ENCODE measurements at regions not wholly inside any gene's neighbourhood (a gene's known extent, or its start where the extent isn't known, plus 50 kb on each side); places are given as distances from the start of the nearest gene placed in this dataset.

GRCh38 chr14:54300881-54301280 is 95.9 kb upstream of the CDKN3 start:
- Histone ChIP-seq H4K5ac (ENCODE audit: insufficient read length, low read depth, low read length) (no peak overlapping the region), H2AK5ac (ENCODE audit: low read depth, low read length) (no peak overlapping the region), H2BK12ac (ENCODE audit: low read depth, low read length) (no peak overlapping the region), H3K4me3 (ENCODE audit: extremely low read depth in 1 of 4, insufficient read depth in 2 of 4, low read depth in 3 of 4, low read length in 4 of 4) (no peak overlapping the region), H2BK20ac (ENCODE audit: low read length) (no peak overlapping the region), H3K18ac (ENCODE audit: extremely low read depth, low read length) (no peak overlapping the region), H3K9ac (replicated peaks in 1 of 4; ENCODE audit: extremely low read depth in 1 of 4, low read depth in 3 of 4, low read length in 3 of 4) (no peak overlapping the region), H3K27me3 (replicated peaks in 1 of 4; ENCODE audit: control insufficient read depth in 3 of 4, extremely low read depth in 1 of 4, insufficient read depth in 3 of 4, low read length in 3 of 4) (no peaks in the 10 kb centered on the region; a peak in 1 of 7 replicates), H3K4me1 (replicated peaks in 1 of 4; ENCODE audit: control insufficient read depth in 3 of 4, insufficient read depth in 4 of 4, low read length in 3 of 4) (no peaks in the 10 kb centered on the region), H3K36me3 (ENCODE audit: control insufficient read depth in 2 of 4, insufficient read depth in 4 of 4, low read length in 3 of 4) (no peaks in the 10 kb centered on the region), H2BK15ac (ENCODE audit: low read length) (no peak overlapping the region), H4K20me1 (replicated peaks in 1 of 2; ENCODE audit: control insufficient read depth in 1 of 2, insufficient read depth in 2 of 2, low read length in 2 of 2) (no peaks in the 10 kb centered on the region), H3K23ac (ENCODE audit: insufficient read length) (no peak overlapping the region), H3K14ac (ENCODE audit: insufficient read length) (no peak overlapping the region), H3K4me2 (ENCODE audit: insufficient read depth in 1 of 2, low read depth in 2 of 2, low read length in 2 of 2) (no peak overlapping the region), H3K79me2 (ENCODE audit: control insufficient read depth in 1 of 2, insufficient read depth in 2 of 2, low read length in 2 of 2) (no peaks in the 10 kb centered on the region), H2BK120ac (replicated peaks; ENCODE audit: low read depth, low read length) (no peak overlapping the region), H3K79me1 (ENCODE audit: low read depth, low read length) (no peaks in the 10 kb centered on the region), H3K56ac (replicated peaks; ENCODE audit: insufficient read length, low read depth, low read length) (no peak overlapping the region), H3K23me2 (ENCODE audit: low read depth, low read length) (no peaks in the 10 kb centered on the region; the same call in 1 of the 2 replicates), H4K8ac (ENCODE audit: extremely low read depth, insufficient read depth, low read length) (no peak overlapping the region), H2AFZ (ENCODE audit: low read length) (0 out of 2 replicates have a peak overlapping the region, but pooled peaks have one; percentile 55), H4K91ac (replicated peaks; ENCODE audit: insufficient read length, low read length) (no peak overlapping the region), H3K4ac (replicated peaks; ENCODE audit: insufficient read length, low read depth, low read length) (no peak overlapping the region), H3K27ac (ENCODE audit: low read depth, low read length) (no peak overlapping the region), H2BK5ac (ENCODE audit: low read depth, low read length) (no peak overlapping the region), H3K9me3 (ENCODE audit: insufficient read depth in 2 of 2, low read depth in 1 of 2, low read length in 1 of 2) (no peaks in the 10 kb centered on the region)
- WGBS, 2 experiments (ENCODE audit: extremely low coverage in 1 of 2, insufficient coverage in 1 of 2, insufficient read length in 1 of 2, insufficient replicate concordance in 2 of 2, low coverage in 1 of 2, low lambda C conversion rate in 2 of 2, missing lambda C conversion rate in 1 of 2): 93% methylated on average over 2 of the region's 2 CpGs; no CpG with 5 or more reads in 1 of the 2 experiments
- no peak for FAIRE-seq
- DNase-seq (ENCODE audit: low read depth in 1 of 2, low spot score in 2 of 2): no peak
- ChIA-PET CTCF (ENCODE audit: partially characterized antibody) (interaction anchor here (0.6 kb wide), 1 partner anchor 32 kb away, joined by 3 read pairs; no protein-coding TSS in a partner anchor), POLR2A (ENCODE audit: partially characterized antibody) (no interaction called here)
- TF ChIP-seq E2F6 (IDR thresholded peaks at IDR 0.05): no peak
- TF ChIP-seq FOSL1 (IDR thresholded peaks at IDR 0.05; ENCODE audit: insufficient read depth, low read depth, low read length): no peak
- TF ChIP-seq PHF8 (conservative IDR thresholded peaks at IDR 0.05; ENCODE audit: low read depth, low read length): no peak
- TF ChIP-seq CHD2 (IDR thresholded peaks at IDR 0.05; ENCODE audit: low read length): no peak
- TF ChIP-seq CREB1 (IDR thresholded peaks at IDR 0.05): no peak
- no peak for TF ChIP-seq SRF (IDR thresholded peaks at IDR 0.05; ENCODE audit: low read depth, low read length)
- no peak for TF ChIP-seq CTCF (IDR thresholded peaks at IDR 0.05; ENCODE audit: control extremely low read depth in 1 of 3, insufficient read depth in 1 of 3, low read depth in 1 of 3, low read length in 3 of 3)
- no peak for TF ChIP-seq BRCA1 (IDR thresholded peaks at IDR 0.05; ENCODE audit: low read depth, low read length)
- no peak for TF ChIP-seq GABPA (IDR thresholded peaks at IDR 0.05; ENCODE audit: borderline replicate concordance, insufficient read depth, low read length)
- no peak for TF ChIP-seq TCF12 (IDR thresholded peaks at IDR 0.05; ENCODE audit: low read depth, low read length)
- TF ChIP-seq RFX5 (IDR thresholded peaks at IDR 0.05; ENCODE audit: borderline replicate concordance, low read depth, low read length): no peak
- TF ChIP-seq BCL11A (IDR thresholded peaks at IDR 0.05; ENCODE audit: low read depth in 2 of 2, low read length in 2 of 2): no peak
- no peak for TF ChIP-seq SP4 (IDR thresholded peaks at IDR 0.05; ENCODE audit: low read length)
